A673 (cell line): ENCODE measurements at regions not wholly inside any gene's neighbourhood (a gene's known extent, or its start where the extent isn't known, plus 50 kb on each side); places are given as distances from the start of the nearest gene placed in this dataset.
"Not testable (repeated sequence)": the region's sequence is repeated elsewhere in the genome, so short reads cannot be mapped to it uniquely, and the experiment has no call there.

Experiments
- BruUV-seq: library from RNA; stranded (reverse); fragments of 400-500 nt; replicated peaks from 2 replicates; lab custom pipeline; 2021; lab: Mats Ljungman, UMichigan
- CTCF ChIA-PET: fragments of 300-600 bp; sonication (Branson Sonifier 250); formaldehyde crosslinking; loops from one replicate; lab custom pipeline; 2022; ENCODE audit warnings: antibody characterized with exemption; lab: Charles Lee
- POLR2A ChIA-PET: fragments of 300-600 bp; sonication (Branson Sonifier 250); formaldehyde crosslinking; loops from one replicate; lab custom pipeline; 2022; ENCODE audit warnings: antibody characterized with exemption; ENCODE audit not compliant: low non-redundant PET; lab: Charles Lee
- DNase-seq: peaks from one replicate; pipeline ENCODE4 v3.0.0-alpha.2; 2015; ENCODE audit warnings: low spot score
- H3K27ac ChIP-seq: fragments of 200-600 bp; sonication (generic); 2 replicates; pipeline ENCODE4 v1.5.1; 2016; ENCODE audit warnings: mixed run types, low read depth, mild to moderate bottlenecking, mixed read lengths, antibody characterized with exemption, low read length; ENCODE audit not compliant: poor library complexity, severe bottlenecking
- H3K27me3 ChIP-seq: fragments of 200-600 bp; sonication (generic); replicated peaks from 2 replicates; pipeline ENCODE4 v1.6.1; 2017; ENCODE audit warnings: mixed run types, low read depth, mild to moderate bottlenecking, mixed read lengths, antibody characterized with exemption, low read length; ENCODE audit not compliant: insufficient read depth, poor library complexity
- H3K36me3 ChIP-seq: fragments of 200-600 bp; sonication (generic); 2 replicates; pipeline ENCODE4 v1.6.1; 2016; ENCODE audit warnings: mixed run types, mild to moderate bottlenecking, mixed read lengths, antibody characterized with exemption, low read length; ENCODE audit not compliant: insufficient read depth, poor library complexity, severe bottlenecking
- H3K4me1 ChIP-seq: fragments of 200-600 bp; sonication (generic); 2 replicates; pipeline ENCODE4 v1.6.1; 2017; ENCODE audit warnings: mixed run types, mild to moderate bottlenecking, mixed read lengths, antibody characterized with exemption, low read length; ENCODE audit not compliant: insufficient read depth, poor library complexity, severe bottlenecking
- H3K4me3 ChIP-seq: fragments of 200-600 bp; sonication (generic); 2 replicates; pipeline ENCODE4 v1.5.1; 2016; ENCODE audit warnings: low read depth, mixed run types, mild to moderate bottlenecking, mixed read lengths, low read length; ENCODE audit not compliant: poor library complexity, severe bottlenecking
- H3K9me3 ChIP-seq: fragments of 200-600 bp; sonication (generic); 2 replicates; pipeline ENCODE4 v1.6.1; 2016; ENCODE audit warnings: mixed run types, low read depth, mild to moderate bottlenecking, mixed read lengths, antibody characterized with exemption, low read length; ENCODE audit not compliant: poor library complexity, severe bottlenecking
- CTCF ChIP-seq: fragments of 300-800, 200-600 bp; sonication (generic); conservative IDR thresholded peaks from 2 replicates; pipeline ENCODE4 v1.5.1; 2017; ENCODE audit warnings: low read depth, mild to moderate bottlenecking, antibody characterized with exemption, low read length, moderate library complexity, mixed read lengths
- EZH2 ChIP-seq: fragments of 200-600 bp; sonication (generic); IDR thresholded peaks from 2 replicates; pipeline ENCODE4 v1.6.1; 2017; ENCODE audit warnings: borderline replicate concordance, low read depth, mild to moderate bottlenecking, mixed read lengths, antibody characterized with exemption, low read length; ENCODE audit not compliant: poor library complexity, severe bottlenecking
- intact Hi-C: fragments of 100-400 bp; cut with micrococcal nuclease; formaldehyde crosslinking; loops from one replicate; pipeline ENCODE4 v1.10.0; 2022; ENCODE audit not compliant: unreplicated experiment

GRCh38 chr9:111271481-111272080 lies 58.4 kb downstream of the OR2K2 start:
- no peak for DNase-seq
- no peak overlapping the region for H3K27ac ChIP-seq

GRCh38 chr9:111271047-111271446 lies 59.0 kb downstream of the OR2K2 start:
- no peak for DNase-seq
- H3K9me3 ChIP-seq, result no peaks in the 10 kb centered on the region
- H3K27me3 ChIP-seq, result no peaks in the 10 kb centered on the region
- no TSS peak for BruUV-seq
- ChIA-PET CTCF (no interaction called here), POLR2A (no interaction called here)
- TF ChIP-seq EZH2 (no peak), CTCF (no peak)
- intact Hi-C loops, result no loop called here
- no peak overlapping the region for H3K4me3 ChIP-seq
- no peak overlapping the region for H3K27ac ChIP-seq
- H3K36me3 ChIP-seq, result no peaks in the 10 kb centered on the region
- H3K4me1 ChIP-seq, result no peaks in the 10 kb centered on the region

More at GRCh38 chr9:111271481-111272080, 58.4 kb downstream of the OR2K2 start:
- Histone ChIP-seq H3K9me3 (no peaks in the 10 kb centered on the region), H3K36me3 (no peaks in the 10 kb centered on the region), H3K4me3 (no peak overlapping the region), H3K4me1 (no peaks in the 10 kb centered on the region), H3K27me3 (no peaks in the 10 kb centered on the region)
- ChIA-PET POLR2A (no interaction called here), CTCF (no interaction called here)
- intact Hi-C loops, result no loop called here
- no TSS peak for BruUV-seq
- TF ChIP-seq EZH2, result no peak
- TF ChIP-seq CTCF, result no peak

- intact Hi-C loops, CTCF ChIA-PET: not testable (repeated sequence)
Observed at GRCh38 chr9:111266024-111266423, 64.0 kb downstream of the OR2K2 start.

GRCh38 chr9:111263116-111263515 lies 66.9 kb downstream of the OR2K2 start:
- no peak for DNase-seq
- ChIA-PET POLR2A (no interaction called here), CTCF (no interaction called here)
- H3K27ac ChIP-seq, result no peak overlapping the region
- H3K4me1 ChIP-seq, result no peaks in the 10 kb centered on the region
- H3K27me3 ChIP-seq, result no peaks in the 10 kb centered on the region
- intact Hi-C loops, result no loop called here
- H3K9me3 ChIP-seq, result no peaks in the 10 kb centered on the region
- no peaks in the 10 kb centered on the region for H3K36me3 ChIP-seq
- BruUV-seq, result no TSS peak
- H3K4me3 ChIP-seq, result no peak overlapping the region
- TF ChIP-seq CTCF (no peak), EZH2 (no peak)

More at GRCh38 chr9:111266024-111266423, 64.0 kb downstream of the OR2K2 start:
- H3K36me3 ChIP-seq, H3K27me3 ChIP-seq, BruUV-seq, POLR2A ChIA-PET, H3K27ac ChIP-seq, H3K9me3 ChIP-seq, DNase-seq, H3K4me3 ChIP-seq, H3K4me1 ChIP-seq: not testable (repeated sequence)
